Mammary epithelial cell (primary cell): ENCODE measurements at regions not wholly inside any gene's neighbourhood (a gene's known extent, or its start where the extent isn't known, plus 50 kb on each side); places are given as distances from the start of the nearest gene placed in this dataset.

ENCODE experiments used
- EZH2 ChIP-seq: IDR thresholded peaks from 2 replicates; pipeline ENCODE4 v1.6.1; 2012; ENCODE audit warnings: low read length, inconsistent platforms, borderline replicate concordance
- TF ChIP-seq, protein P1 (sequence below), 2 donors: IDR thresholded peaks in 1 of 2; conservative IDR thresholded peaks in 1 of 2; 2 replicates each; pipeline ENCODE4 v1.5.1; 2011 to 2012; ENCODE audit warnings: inconsistent platforms in 2 of 2, low read length in 2 of 2, mild to moderate bottlenecking in 2 of 2, control low read depth in 1 of 2, low read depth in 1 of 2; ENCODE audit not compliant: insufficient read depth in 1 of 2; ENCODE audit errors: extremely low read depth in 1 of 2

DNA sequence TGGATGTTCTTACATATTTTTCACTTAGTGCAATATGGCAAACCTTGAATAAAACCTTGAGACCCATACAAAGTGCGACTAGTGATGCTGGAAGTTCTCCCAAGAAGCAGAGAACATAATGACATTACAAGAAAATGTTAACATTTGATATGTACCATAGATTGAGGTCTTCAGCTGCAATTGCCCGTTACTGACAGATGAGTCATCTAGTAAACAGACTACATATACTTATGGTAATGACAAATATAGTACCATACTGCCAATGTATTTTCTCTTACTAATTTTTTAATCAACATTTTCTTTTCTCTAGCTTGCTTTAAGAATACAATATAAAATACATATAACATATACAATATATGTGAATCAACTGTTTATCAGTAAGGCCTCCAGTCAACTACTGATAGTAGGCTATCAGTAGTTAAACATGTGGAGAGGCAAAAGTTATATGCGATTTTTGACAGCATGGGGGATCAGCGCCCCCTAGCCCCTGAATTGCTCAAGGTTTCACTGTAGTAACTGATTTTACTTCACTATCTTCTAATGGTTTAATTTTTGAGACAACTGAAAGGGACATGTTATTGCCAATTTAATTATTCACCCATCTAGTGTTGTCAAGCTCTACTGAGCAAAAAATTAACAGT lies 166.7 kb upstream of the ADGRB3 start:
- TF ChIP-seq, protein P1, sequence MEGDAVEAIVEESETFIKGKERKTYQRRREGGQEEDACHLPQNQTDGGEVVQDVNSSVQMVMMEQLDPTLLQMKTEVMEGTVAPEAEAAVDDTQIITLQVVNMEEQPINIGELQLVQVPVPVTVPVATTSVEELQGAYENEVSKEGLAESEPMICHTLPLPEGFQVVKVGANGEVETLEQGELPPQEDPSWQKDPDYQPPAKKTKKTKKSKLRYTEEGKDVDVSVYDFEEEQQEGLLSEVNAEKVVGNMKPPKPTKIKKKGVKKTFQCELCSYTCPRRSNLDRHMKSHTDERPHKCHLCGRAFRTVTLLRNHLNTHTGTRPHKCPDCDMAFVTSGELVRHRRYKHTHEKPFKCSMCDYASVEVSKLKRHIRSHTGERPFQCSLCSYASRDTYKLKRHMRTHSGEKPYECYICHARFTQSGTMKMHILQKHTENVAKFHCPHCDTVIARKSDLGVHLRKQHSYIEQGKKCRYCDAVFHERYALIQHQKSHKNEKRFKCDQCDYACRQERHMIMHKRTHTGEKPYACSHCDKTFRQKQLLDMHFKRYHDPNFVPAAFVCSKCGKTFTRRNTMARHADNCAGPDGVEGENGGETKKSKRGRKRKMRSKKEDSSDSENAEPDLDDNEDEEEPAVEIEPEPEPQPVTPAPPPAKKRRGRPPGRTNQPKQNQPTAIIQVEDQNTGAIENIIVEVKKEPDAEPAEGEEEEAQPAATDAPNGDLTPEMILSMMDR (conservative IDR thresholded peaks at IDR 0.05 in 1 of 2, IDR thresholded peaks at IDR 0.05 in 1 of 2; ENCODE audit: extremely low read depth in 1 of 2, insufficient read depth in 1 of 2, low read depth in 1 of 2, low read length in 2 of 2) = no peak
- TF ChIP-seq EZH2 = no peak
